H9 (cell line): ENCODE measurements at regions not wholly inside any gene's neighbourhood (a gene's known extent, or its start where the extent isn't known, plus 50 kb on each side); places are given as distances from the start of the nearest gene placed in this dataset.

ENCODE experiments used
- DNase-seq: peaks from one replicate; pipeline ENCODE4 v3.0.0-alpha.2; 2017
- H2AFZ ChIP-seq: one replicate; pipeline ENCODE4 v1.6.1; 2013; ENCODE audit warnings: mild to moderate bottlenecking, low read length, control low read depth, moderate library complexity
- H2AK5ac ChIP-seq: 2 replicates; pipeline ENCODE4 v1.6.1; 2013; ENCODE audit warnings: low read length, control low read depth, mixed read lengths; ENCODE audit not compliant: insufficient read length
- H2BK120ac ChIP-seq: one replicate; pipeline ENCODE4 v1.6.1; 2013; ENCODE audit warnings: low read depth, mild to moderate bottlenecking, low read length, control low read depth, inconsistent platforms; ENCODE audit not compliant: poor library complexity, severe bottlenecking
- H2BK12ac ChIP-seq: 2 replicates; pipeline ENCODE4 v1.6.1; 2013; ENCODE audit warnings: low read length, control low read depth, mixed read lengths, low read depth; ENCODE audit not compliant: insufficient read length
- H2BK15ac ChIP-seq: 2 replicates; pipeline ENCODE4 v1.6.1; 2013; ENCODE audit warnings: low read depth, low read length, control low read depth
- H2BK20ac ChIP-seq: one replicate; pipeline ENCODE4 v1.6.1; 2013; ENCODE audit warnings: low read depth, mild to moderate bottlenecking, low read length, control low read depth, inconsistent platforms; ENCODE audit not compliant: poor library complexity, severe bottlenecking
- H2BK5ac ChIP-seq: 2 replicates; pipeline ENCODE4 v1.6.1; 2013; ENCODE audit warnings: low read length, control low read depth, mixed read lengths; ENCODE audit not compliant: insufficient read length
- H3K14ac ChIP-seq: 2 replicates; pipeline ENCODE4 v1.6.1; 2013; ENCODE audit warnings: low read length, control low read depth; ENCODE audit not compliant: insufficient read depth
- H3K18ac ChIP-seq: 2 replicates; pipeline ENCODE4 v1.6.1; 2013; ENCODE audit warnings: low read depth, mild to moderate bottlenecking, mixed read lengths, low read length, control low read depth; ENCODE audit not compliant: insufficient read length
- H3K23ac ChIP-seq: 2 replicates; pipeline ENCODE4 v1.6.1; 2013; ENCODE audit warnings: low read length, control low read depth, mixed read lengths, low read depth; ENCODE audit not compliant: insufficient read length
- H3K23me2 ChIP-seq: 2 replicates; pipeline ENCODE4 v1.6.1; 2013; ENCODE audit warnings: low read depth, mild to moderate bottlenecking, mixed read lengths, low read length, control low read depth; ENCODE audit not compliant: insufficient read length, poor library complexity, severe bottlenecking
- H3K27ac ChIP-seq: 2 replicates; pipeline ENCODE4 v1.5.1; 2013; ENCODE audit warnings: low read length, control low read depth, mixed read lengths, low read depth; ENCODE audit not compliant: insufficient read length
- H3K27me3 ChIP-seq: 2 replicates; pipeline ENCODE4 v1.6.1; 2013; ENCODE audit warnings: low read length, control low read depth, inconsistent platforms; ENCODE audit not compliant: insufficient read depth
- H3K4ac ChIP-seq: 2 replicates; pipeline ENCODE4 v1.6.1; 2013; ENCODE audit warnings: low read depth, mild to moderate bottlenecking, control low read depth, inconsistent platforms, low read length, moderate library complexity
- H3K4me1 ChIP-seq: 2 replicates; pipeline ENCODE4 v1.6.1; 2013; ENCODE audit warnings: low read length, control low read depth, inconsistent platforms; ENCODE audit not compliant: insufficient read depth
- H3K4me2 ChIP-seq: 2 replicates; pipeline ENCODE4 v1.6.1; 2013; ENCODE audit warnings: low read length, control low read depth, mixed read lengths; ENCODE audit not compliant: insufficient read length, insufficient read depth
- H3K56ac ChIP-seq: 2 replicates; pipeline ENCODE4 v1.6.1; 2013; ENCODE audit warnings: low read depth, mild to moderate bottlenecking, mixed read lengths, low read length, control low read depth; ENCODE audit not compliant: insufficient read length
- H3K79me1 ChIP-seq: 2 replicates; pipeline ENCODE4 v1.6.1; 2013; ENCODE audit warnings: low read depth, mild to moderate bottlenecking, moderate library complexity, low read length, control low read depth, inconsistent platforms; ENCODE audit not compliant: insufficient read depth, poor library complexity, severe bottlenecking
- H3K79me2 ChIP-seq: 2 replicates; pipeline ENCODE4 v1.6.1; 2013; ENCODE audit warnings: low read length, control low read depth, inconsistent platforms; ENCODE audit not compliant: insufficient read depth
- H3K9ac ChIP-seq: 2 replicates; pipeline ENCODE4 v1.6.1; 2013; ENCODE audit warnings: low read length, control low read depth, mixed read lengths; ENCODE audit not compliant: insufficient read length; ENCODE audit errors: extremely low read depth
- H3K9me3 ChIP-seq: one replicate; pipeline ENCODE4 v1.6.1; 2013; ENCODE audit warnings: low read depth, low read length, inconsistent platforms; ENCODE audit not compliant: control insufficient read depth
- H3T11ph ChIP-seq: one replicate; pipeline ENCODE4 v1.6.1; 2013; ENCODE audit warnings: mild to moderate bottlenecking, low read length, control low read depth, inconsistent platforms
- H4K20me1 ChIP-seq: one replicate; pipeline ENCODE4 v1.6.1; 2013; ENCODE audit not compliant: control insufficient read depth, insufficient read length, insufficient read depth
- H4K5ac ChIP-seq: 2 replicates; pipeline ENCODE4 v1.6.1; 2013; ENCODE audit warnings: low read depth, mild to moderate bottlenecking, mixed read lengths, low read length, control low read depth; ENCODE audit not compliant: insufficient read length
- H4K8ac ChIP-seq: replicated peaks from 2 replicates; pipeline ENCODE4 v1.6.1; 2013; ENCODE audit warnings: low read length, control low read depth, mixed read lengths, low read depth; ENCODE audit not compliant: insufficient read length
- H4K91ac ChIP-seq: 2 replicates; pipeline ENCODE4 v1.6.1; 2013; ENCODE audit warnings: low read depth, mild to moderate bottlenecking, moderate library complexity, mixed read lengths, low read length, control low read depth; ENCODE audit not compliant: insufficient read length
- H3K27ac Mint-ChIP-seq, 3 experiments: 2 replicates in 2 of 3; 3 replicates in 1 of 3; pipeline ENCODE4 v1.8.0; 2020 to 2021; ENCODE audit warnings: mixed read lengths in 3 of 3, mild to moderate bottlenecking in 1 of 3, moderate library complexity in 1 of 3
- H3K27me3 Mint-ChIP-seq: 2 replicates; pipeline ENCODE4 v1.8.0; 2021; ENCODE audit warnings: low read depth, mild to moderate bottlenecking, moderate library complexity, mixed read lengths
- H3K36me3 Mint-ChIP-seq, 3 experiments: 2 replicates in 2 of 3; 3 replicates in 1 of 3; pipeline ENCODE4 v1.8.0; 2020 to 2021; ENCODE audit warnings: low read depth in 3 of 3, mixed read lengths in 3 of 3; ENCODE audit not compliant: insufficient read depth in 1 of 3
- H3K4me1 Mint-ChIP-seq, 2 experiments: 2 replicates each; pipeline ENCODE4 v1.8.0; 2020; ENCODE audit warnings: mixed read lengths in 2 of 2
- H3K4me3 Mint-ChIP-seq, 2 experiments: 2 replicates in 1 of 2; 3 replicates in 1 of 2; pipeline ENCODE4 v1.8.0; 2020 to 2021; ENCODE audit warnings: mild to moderate bottlenecking in 2 of 2, mixed read lengths in 2 of 2, moderate library complexity in 1 of 2
- H3K9me3 Mint-ChIP-seq, 2 experiments: 2 replicates in 1 of 2; 3 replicates in 1 of 2; pipeline ENCODE4 v1.8.0; 2020; ENCODE audit warnings: mild to moderate bottlenecking in 2 of 2, mixed read lengths in 2 of 2, moderate library complexity in 1 of 2
- CTCF ChIP-seq: fragments of 200-600 bp; sonication (generic); conservative IDR thresholded peaks from 3 replicates; pipeline ENCODE4 v1.8.0; 2021; ENCODE audit warnings: antibody characterized with exemption, mild to moderate bottlenecking

- Histone ChIP-seq H2BK20ac (no peak overlapping the region), H3K23me2 (no peaks in the 10 kb centered on the region), H3K27ac (no peak overlapping the region), H3K27me3 (no peaks in the 10 kb centered on the region), H3K9ac (no peak overlapping the region), H4K91ac (no peak overlapping the region), H3K79me1 (no peaks in the 10 kb centered on the region), H3K18ac (no peak overlapping the region), H2BK120ac (no peak overlapping the region), H2BK15ac (no peak overlapping the region), H2AK5ac (no peak overlapping the region), H2AFZ (no peak overlapping the region), H2BK5ac (no peak overlapping the region), H3T11ph (no peak overlapping the region), H3K4me1 (no peaks in the 10 kb centered on the region), H3K4ac (no peak overlapping the region), H2BK12ac (no peak overlapping the region), H4K5ac (no peak overlapping the region), H3K56ac (no peak overlapping the region), H3K14ac (no peak overlapping the region), H3K4me2 (no peak overlapping the region), H4K20me1 (no peaks in the 10 kb centered on the region), H3K23ac (no peak overlapping the region), H3K9me3 (no peaks in the 10 kb centered on the region), H3K79me2 (no peaks in the 10 kb centered on the region), H4K8ac (no peak overlapping the region)
- Mint-ChIP-seq H3K4me3 (no peak overlapping the region), H3K4me1 (no peaks in the 10 kb centered on the region), H3K27me3 (peaks cover 4% of the 10 kb centered on the region; the same call in 1 of the 2 replicates), H3K36me3 (no peaks in the 10 kb centered on the region), H3K9me3 (no peaks in the 10 kb centered on the region), H3K27ac (no peak overlapping the region)
- DNase-seq: no peak
- no peak for TF ChIP-seq CTCF
Measured at GRCh38 chr10:61244261-61244775, 208.9 kb downstream of the TMEM26 start.
